Lower leg skin (tissue), 3 donors: ENCODE measurements at regions not wholly inside any gene's neighbourhood (a gene's known extent, or its start where the extent isn't known, plus 50 kb on each side); places are given as distances from the start of the nearest gene placed in this dataset.

Experiments used
- POLR2A ChIP-seq, 2 donors: fragments of 450-650 bp; IDR thresholded peaks; one replicate each; pipeline ENCODE4 v1.6.1; 2016 to 2017; ENCODE audit warnings: antibody characterized with exemption in 2 of 2, mild to moderate bottlenecking in 1 of 2, moderate library complexity in 1 of 2
- TF ChIP-seq, protein P1 (sequence below), 3 donors: fragments of 450-650 bp; IDR thresholded peaks; one replicate each; pipeline ENCODE4 v1.5.1; 2016; ENCODE audit warnings: antibody characterized with exemption in 3 of 3, mild to moderate bottlenecking in 3 of 3, moderate library complexity in 2 of 3

DNA sequence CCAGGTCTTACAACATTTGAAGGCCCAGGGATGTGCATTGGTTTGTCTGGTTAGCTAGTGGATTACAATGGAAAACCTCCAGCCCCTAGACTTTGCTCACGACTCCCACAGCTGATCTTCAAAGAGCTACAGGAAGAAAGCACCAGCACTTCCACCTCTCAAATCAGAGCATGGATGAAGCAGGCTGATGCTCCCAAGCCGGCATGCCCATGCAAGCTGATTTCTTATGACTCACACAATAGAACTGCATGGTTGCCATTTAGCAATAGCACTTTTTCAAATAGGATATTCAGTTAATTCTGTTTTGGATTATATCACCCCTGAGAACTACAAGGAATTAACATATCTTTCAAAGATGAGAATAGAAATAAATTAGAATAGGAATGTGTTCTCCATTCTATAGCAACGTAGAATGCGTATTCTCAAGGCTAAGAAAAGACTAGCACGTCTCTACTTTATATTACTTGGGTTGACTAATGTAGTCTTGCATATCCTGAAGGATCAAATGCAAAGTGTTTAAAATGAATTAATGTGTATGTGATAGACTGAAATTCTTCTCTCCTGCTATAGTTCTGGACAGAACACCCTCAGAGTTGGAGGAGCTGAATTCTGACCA is 292.4 kb downstream of the TRIB2 start:
- TF ChIP-seq, protein P1, sequence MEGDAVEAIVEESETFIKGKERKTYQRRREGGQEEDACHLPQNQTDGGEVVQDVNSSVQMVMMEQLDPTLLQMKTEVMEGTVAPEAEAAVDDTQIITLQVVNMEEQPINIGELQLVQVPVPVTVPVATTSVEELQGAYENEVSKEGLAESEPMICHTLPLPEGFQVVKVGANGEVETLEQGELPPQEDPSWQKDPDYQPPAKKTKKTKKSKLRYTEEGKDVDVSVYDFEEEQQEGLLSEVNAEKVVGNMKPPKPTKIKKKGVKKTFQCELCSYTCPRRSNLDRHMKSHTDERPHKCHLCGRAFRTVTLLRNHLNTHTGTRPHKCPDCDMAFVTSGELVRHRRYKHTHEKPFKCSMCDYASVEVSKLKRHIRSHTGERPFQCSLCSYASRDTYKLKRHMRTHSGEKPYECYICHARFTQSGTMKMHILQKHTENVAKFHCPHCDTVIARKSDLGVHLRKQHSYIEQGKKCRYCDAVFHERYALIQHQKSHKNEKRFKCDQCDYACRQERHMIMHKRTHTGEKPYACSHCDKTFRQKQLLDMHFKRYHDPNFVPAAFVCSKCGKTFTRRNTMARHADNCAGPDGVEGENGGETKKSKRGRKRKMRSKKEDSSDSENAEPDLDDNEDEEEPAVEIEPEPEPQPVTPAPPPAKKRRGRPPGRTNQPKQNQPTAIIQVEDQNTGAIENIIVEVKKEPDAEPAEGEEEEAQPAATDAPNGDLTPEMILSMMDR (IDR thresholded peaks at IDR 0.05): no peak
- no peak for TF ChIP-seq POLR2A (IDR thresholded peaks at IDR 0.05)
